DOHH2 (cell line): ENCODE measurements at regions not wholly inside any gene's neighbourhood (a gene's known extent, or its start where the extent isn't known, plus 50 kb on each side); places are given as distances from the start of the nearest gene placed in this dataset.

Source experiments
- CTCF ChIP-seq: fragments of 200-600 bp; sonication (generic); IDR thresholded peaks from one replicate; pipeline ENCODE4 v1.5.1; 2014; ENCODE audit warnings: antibody characterized with exemption, mild to moderate bottlenecking, low read depth, low read length; ENCODE audit not compliant: poor library complexity, severe bottlenecking
- EZH2phosphoT487 ChIP-seq: fragments of 200-600 bp; sonication (generic); IDR thresholded peaks from 2 replicates; pipeline ENCODE4 v1.6.1; 2017; ENCODE audit warnings: borderline replicate concordance, mild to moderate bottlenecking, antibody characterized with exemption, low read length, moderate library complexity, mixed read lengths

- TF ChIP-seq CTCF: no peak
- TF ChIP-seq EZH2phosphoT487: no peak
Observed at GRCh38 chr12:82186282-82186681, 171.9 kb downstream of the CCDC59 start.
